Gastroesophageal sphincter (tissue), 3 donors: ENCODE measurements at regions not wholly inside any gene's neighbourhood (a gene's known extent, or its start where the extent isn't known, plus 50 kb on each side); places are given as distances from the start of the nearest gene placed in this dataset.

Experiments
- CTCF ChIP-seq, 4 experiments: fragments of 200-600 bp in 2 of 4; fragments of 450-650 bp in 2 of 4; sonication (generic) in 1 of 4; IDR thresholded peaks; one replicate each; pipeline ENCODE4 v1.5.1; 2017 to 2019; ENCODE audit warnings: antibody characterized with exemption in 4 of 4, mild to moderate bottlenecking in 2 of 4, moderate library complexity in 2 of 4
- EP300 ChIP-seq: sonication (generic); formaldehyde crosslinking; IDR thresholded peaks from one replicate; pipeline ENCODE4 v1.6.1; 2017; ENCODE audit warnings: antibody characterized with exemption, mild to moderate bottlenecking
- POLR2A ChIP-seq, 2 donors: fragments of 450-650 bp; IDR thresholded peaks; one replicate each; pipeline ENCODE4 v1.6.1; 2017; ENCODE audit warnings: antibody characterized with exemption in 2 of 2, mild to moderate bottlenecking in 2 of 2, moderate library complexity in 1 of 2
- POLR2AphosphoS5 ChIP-seq: sonication (generic); formaldehyde crosslinking; IDR thresholded peaks from one replicate; pipeline ENCODE4 v1.6.1; 2017; ENCODE audit warnings: antibody characterized with exemption

GRCh38 chr5:8875722-8876121 lies 670.2 kb downstream of the SEMA5A start:
- no peak for TF ChIP-seq CTCF (IDR thresholded peaks at IDR 0.05)
- TF ChIP-seq POLR2A (IDR thresholded peaks at IDR 0.05): no peak
- TF ChIP-seq POLR2AphosphoS5: no peak
- TF ChIP-seq EP300: no peak
